ENCODE measurements at regions not wholly inside any gene's neighbourhood (a gene's known extent, or its start where the extent isn't known, plus 50 kb on each side); places are given as distances from the start of the nearest gene placed in this dataset.

DNA sequence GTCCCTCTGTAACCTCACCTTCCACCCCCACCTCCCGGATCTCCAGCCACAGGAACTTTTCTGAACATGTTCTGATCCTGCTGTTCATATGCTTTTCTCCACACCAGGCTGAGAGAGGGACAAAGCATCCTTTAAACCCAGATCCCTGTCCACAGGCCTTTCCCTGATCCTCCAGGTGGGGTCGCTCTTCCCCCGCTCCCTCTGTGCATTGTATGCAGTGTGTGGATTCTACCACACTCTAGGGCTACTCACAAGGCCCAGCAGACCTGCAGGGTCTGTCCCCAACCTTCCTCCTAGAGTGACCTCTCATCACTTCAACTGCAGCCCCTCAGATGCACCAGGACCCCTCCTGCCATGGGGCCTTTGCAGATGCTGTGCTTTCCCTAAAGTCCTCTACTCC lies 1200.6 kb downstream of the UQCRFS1 start:
- H3K79me2 ChIP-seq (ENCODE audit: control insufficient read depth, insufficient read depth, low read length): no peaks in the 10 kb centered on the region
- no peak overlapping the region for H2AFZ ChIP-seq (ENCODE audit: low read depth, low read length)
- ChIA-PET CTCF (no interaction called here), POLR2A (no interaction called here)
- no peaks in the 10 kb centered on the region for H3K4me1 ChIP-seq (ENCODE audit: control insufficient read depth, extremely low read depth, insufficient read depth, low read length)
- no peaks in the 10 kb centered on the region for H3K36me3 ChIP-seq (ENCODE audit: control insufficient read depth in 2 of 2, extremely low read depth in 1 of 2, insufficient read depth in 2 of 2, low read length in 2 of 2)
- H3K9me1 ChIP-seq (replicated peaks; ENCODE audit: control insufficient read depth, extremely low read depth, insufficient read depth, low read length): no peaks in the 10 kb centered on the region
- FAIRE-seq (no peak), DNase-seq (ENCODE audit: low read depth, low spot score) (no peak)
- intact Hi-C loops (cut with micrococcal nuclease) (no loop called here), dilution Hi-C loops (cut with MboI; ENCODE audit: extremely low pct_ligation_motif_present, low sequenced_read_pairs) (no loop called here)
- TF ChIP-seq FOS (IDR thresholded peaks at IDR 0.05; ENCODE audit: borderline replicate concordance, insufficient read depth, low read length) (no peak), GATA2 (IDR thresholded peaks at IDR 0.05; ENCODE audit: insufficient read depth, insufficient read length, low read depth, low read length) (no peak), POLR2A (IDR thresholded peaks at IDR 0.05; ENCODE audit: low read depth, low read length) (no peak), JUN (IDR thresholded peaks at IDR 0.05; ENCODE audit: borderline replicate concordance, insufficient read depth, insufficient read length, low read depth) (no peak), POLR2AphosphoS5 (IDR thresholded peaks at IDR 0.05; ENCODE audit: insufficient read depth, low read depth, low read length) (no peak), EZH2 (IDR thresholded peaks at IDR 0.05; ENCODE audit: borderline replicate concordance, low read depth, low read length, severe bottlenecking) (no peak), MYC (IDR thresholded peaks at IDR 0.05; ENCODE audit: low read depth, low read length) (no peak)
- TF ChIP-seq, protein P1, sequence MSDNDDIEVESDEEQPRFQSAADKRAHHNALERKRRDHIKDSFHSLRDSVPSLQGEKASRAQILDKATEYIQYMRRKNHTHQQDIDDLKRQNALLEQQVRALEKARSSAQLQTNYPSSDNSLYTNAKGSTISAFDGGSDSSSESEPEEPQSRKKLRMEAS (IDR thresholded peaks at IDR 0.05; ENCODE audit: insufficient read depth, insufficient read length): no peak
- TF ChIP-seq, protein P2, sequence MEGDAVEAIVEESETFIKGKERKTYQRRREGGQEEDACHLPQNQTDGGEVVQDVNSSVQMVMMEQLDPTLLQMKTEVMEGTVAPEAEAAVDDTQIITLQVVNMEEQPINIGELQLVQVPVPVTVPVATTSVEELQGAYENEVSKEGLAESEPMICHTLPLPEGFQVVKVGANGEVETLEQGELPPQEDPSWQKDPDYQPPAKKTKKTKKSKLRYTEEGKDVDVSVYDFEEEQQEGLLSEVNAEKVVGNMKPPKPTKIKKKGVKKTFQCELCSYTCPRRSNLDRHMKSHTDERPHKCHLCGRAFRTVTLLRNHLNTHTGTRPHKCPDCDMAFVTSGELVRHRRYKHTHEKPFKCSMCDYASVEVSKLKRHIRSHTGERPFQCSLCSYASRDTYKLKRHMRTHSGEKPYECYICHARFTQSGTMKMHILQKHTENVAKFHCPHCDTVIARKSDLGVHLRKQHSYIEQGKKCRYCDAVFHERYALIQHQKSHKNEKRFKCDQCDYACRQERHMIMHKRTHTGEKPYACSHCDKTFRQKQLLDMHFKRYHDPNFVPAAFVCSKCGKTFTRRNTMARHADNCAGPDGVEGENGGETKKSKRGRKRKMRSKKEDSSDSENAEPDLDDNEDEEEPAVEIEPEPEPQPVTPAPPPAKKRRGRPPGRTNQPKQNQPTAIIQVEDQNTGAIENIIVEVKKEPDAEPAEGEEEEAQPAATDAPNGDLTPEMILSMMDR (IDR thresholded peaks at IDR 0.05; ENCODE audit: extremely low read depth in 1 of 2, insufficient read depth in 1 of 2, low read depth in 1 of 2, low read length in 2 of 2): no peak
- H3K4me3 ChIP-seq (replicated peaks in 1 of 3; ENCODE audit: insufficient read depth in 1 of 3, low read depth in 1 of 3, low read length in 3 of 3): no peak overlapping the region
- H3K27ac ChIP-seq (ENCODE audit: insufficient read depth, low read depth, low read length): no peak overlapping the region
- no peaks in the 10 kb centered on the region for H3K27me3 ChIP-seq (ENCODE audit: control insufficient read depth in 2 of 2, insufficient read depth in 2 of 2, low read length in 2 of 2)
- no peaks in the 10 kb centered on the region for H4K20me1 ChIP-seq (replicated peaks; ENCODE audit: control insufficient read depth, extremely low read depth, insufficient read depth, low read length)
- BruUV-seq (replicated peaks): no TSS peak
- no peak overlapping the region for H3K9ac ChIP-seq (replicated peaks; ENCODE audit: extremely low read depth, insufficient read depth, low read length)
- peaks cover 7% of the 10 kb centered on the region for H3K9me3 ChIP-seq (replicated peaks; ENCODE audit: control insufficient read depth, insufficient read depth, low read length)
- H3K4me2 ChIP-seq (ENCODE audit: insufficient read depth, low read length): no peak overlapping the region

Data from endothelial cell of umbilical vein (primary cell).